CD1c-positive myeloid dendritic cell (primary cell): ENCODE measurements at regions not wholly inside any gene's neighbourhood (a gene's known extent, or its start where the extent isn't known, plus 50 kb on each side); places are given as distances from the start of the nearest gene placed in this dataset.
A peak's percentile ranks its signal among the peaks of the same experiment; 100 is the strongest.
"Not testable (repeated sequence)": the region's sequence is repeated elsewhere in the genome, so short reads cannot be mapped to it uniquely, and the experiment has no call there.

ENCODE experiments used
- DNase-seq: peaks from one replicate; pipeline ENCODE4 v3.0.0-alpha.2; 2016; ENCODE audit errors: extremely low spot score

GRCh38 chr2:57429831-57430230 lies 616.8 kb upstream of the VRK2 start:
- peak; percentile 78 for DNase-seq

GRCh38 chr2:57432528-57432927 lies 614.1 kb upstream of the VRK2 start:
- DNase-seq: no peak

DNA sequence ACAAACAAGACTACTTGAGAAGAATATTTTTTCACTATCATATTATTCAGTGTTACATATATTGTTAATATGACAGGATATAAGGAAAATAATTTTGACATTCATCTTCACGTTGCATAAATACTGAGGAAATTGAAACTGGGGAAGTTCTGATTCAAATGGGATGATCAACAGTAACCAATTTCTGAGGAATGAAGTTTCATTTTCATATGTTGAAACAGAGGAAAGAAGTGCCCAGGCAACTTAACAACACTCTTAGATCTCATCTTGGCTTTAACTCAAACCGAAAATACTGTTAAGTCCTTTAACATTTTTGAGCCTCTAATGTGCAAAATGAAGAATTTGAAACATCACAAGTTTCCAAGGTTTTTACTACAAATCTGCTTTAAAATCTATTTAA lies 612.2 kb upstream of the VRK2 start:
- DNase-seq: peak; percentile 78

GRCh38 chr2:57434972-57435371 lies 611.6 kb upstream of the VRK2 start:
- peak; percentile 28 for DNase-seq

DNA sequence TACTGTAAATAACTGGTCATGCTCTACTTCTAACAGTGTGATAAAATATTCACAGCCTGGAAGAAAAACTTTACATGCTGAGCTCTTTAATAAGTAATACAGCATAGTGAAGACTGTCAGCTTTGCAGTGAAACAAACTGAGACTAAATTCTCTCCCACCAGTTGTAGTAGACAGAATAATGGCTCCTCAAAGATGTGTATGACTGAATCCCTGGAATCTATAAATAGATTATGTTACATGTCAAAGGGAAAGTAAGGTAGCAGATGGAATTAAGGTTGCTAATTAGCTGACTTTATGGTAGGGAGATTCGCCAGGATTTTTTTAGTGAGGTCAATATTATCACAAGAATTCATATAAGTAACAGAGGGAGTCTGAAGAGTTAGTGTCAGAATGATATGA lies 609.5 kb upstream of the VRK2 start:
- DNase-seq: no peak

- DNase-seq: no peak
Measured at GRCh38 chr2:57440437-57440836, 606.2 kb upstream of the VRK2 start.

DNA sequence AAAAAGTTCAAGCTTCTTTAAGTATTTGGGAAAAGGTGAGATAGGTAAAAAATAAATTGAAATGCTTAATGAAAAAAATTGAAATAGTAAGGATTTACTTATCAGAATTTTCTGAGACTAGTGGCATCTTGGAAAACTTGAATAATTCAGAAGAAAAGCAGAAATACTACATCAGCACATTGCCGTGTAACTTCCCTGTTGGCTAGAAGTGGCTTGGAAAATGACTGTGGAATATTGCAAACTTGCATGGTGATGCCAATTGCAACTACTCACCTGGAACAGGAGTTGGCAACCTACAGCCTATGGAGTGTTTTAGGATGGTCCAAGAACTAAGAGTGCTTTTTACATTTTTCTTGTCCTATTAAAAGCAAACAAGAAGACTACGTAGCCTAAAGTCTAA lies 603.5 kb upstream of the VRK2 start:
- DNase-seq: peak; percentile 46

DNA sequence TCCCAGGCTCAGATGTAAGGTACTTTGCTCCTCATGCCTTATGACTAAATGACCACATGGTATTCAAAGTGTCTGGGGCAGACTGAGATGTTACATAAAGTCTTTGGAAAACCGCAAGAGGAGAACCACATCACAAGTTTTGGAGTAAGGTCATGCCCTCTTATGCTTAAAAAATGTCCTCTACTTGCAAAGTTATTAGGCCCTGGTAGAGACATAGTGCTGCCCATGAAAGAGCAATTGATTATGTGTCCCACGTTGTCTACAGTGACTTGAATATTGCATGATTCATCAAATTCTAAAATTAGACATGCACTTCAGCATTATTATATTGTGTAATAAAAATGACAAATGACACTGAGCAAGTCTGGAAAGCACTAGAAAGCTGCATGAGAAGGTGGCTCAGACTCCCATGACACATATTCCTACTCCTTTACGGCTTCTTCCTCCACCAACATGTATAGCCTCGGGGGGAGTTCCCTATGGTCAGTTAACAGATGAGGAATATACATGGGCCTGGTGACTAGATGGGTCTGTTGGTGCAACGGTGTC lies 602.6 kb upstream of the VRK2 start:
- DNase-seq: peak; percentile 84

DNA sequence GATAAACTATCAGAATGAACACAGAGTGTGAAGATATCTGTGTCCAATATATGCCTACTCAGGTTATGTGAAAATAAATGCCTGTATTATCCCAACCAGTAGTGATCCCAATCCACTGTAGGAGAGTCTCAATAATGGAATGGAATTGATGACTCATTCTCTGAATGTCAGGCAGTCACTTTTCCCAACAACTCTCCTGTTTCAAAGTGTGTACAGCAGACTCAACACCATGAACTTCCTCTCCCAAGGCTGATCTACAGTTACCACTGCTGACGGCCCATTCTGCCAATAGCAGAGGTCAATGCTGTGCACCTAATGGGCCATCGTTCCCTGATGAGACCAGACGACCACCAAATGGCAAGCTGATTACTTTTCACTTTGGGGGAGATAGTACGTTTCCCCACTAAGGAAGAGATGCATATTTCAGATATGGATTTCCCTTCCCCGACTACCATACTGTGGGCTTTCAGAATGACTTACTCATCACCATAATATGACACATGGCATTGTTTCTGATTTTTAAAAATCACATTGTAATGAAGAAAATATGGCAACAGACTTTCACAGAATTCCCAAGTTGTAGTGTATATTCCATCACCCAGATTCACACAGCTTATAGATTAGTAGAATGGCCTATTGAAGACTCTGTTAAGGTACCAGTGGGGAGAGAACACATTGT lies 601.7 kb upstream of the VRK2 start:
- DNase-seq: no peak

DNA sequence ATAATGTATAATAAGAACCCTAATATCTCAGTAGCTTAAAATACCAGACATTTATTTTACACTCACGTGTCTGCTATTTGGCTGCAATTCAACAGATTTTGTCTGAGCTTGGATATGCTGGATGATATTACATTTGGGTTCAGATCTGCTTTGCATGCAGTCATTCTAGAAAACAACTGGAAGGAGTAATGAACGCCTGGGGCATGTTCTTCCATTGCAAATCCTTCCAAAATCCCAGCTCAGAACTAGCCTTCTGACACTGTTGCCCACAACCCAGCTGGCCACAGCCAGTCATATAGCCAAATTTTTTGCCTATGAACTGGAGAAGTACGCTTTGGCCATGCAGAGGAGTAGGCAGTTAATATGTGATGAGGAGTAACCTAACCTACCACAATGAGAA lies 597.8 kb upstream of the VRK2 start:
- DNase-seq: no peak

- DNase-seq: no peak
Measured at GRCh38 chr2:57450170-57450569, 596.4 kb upstream of the VRK2 start.

- DNase-seq: no peak
Measured at GRCh38 chr2:57452634-57453033, 594.0 kb upstream of the VRK2 start.

DNA sequence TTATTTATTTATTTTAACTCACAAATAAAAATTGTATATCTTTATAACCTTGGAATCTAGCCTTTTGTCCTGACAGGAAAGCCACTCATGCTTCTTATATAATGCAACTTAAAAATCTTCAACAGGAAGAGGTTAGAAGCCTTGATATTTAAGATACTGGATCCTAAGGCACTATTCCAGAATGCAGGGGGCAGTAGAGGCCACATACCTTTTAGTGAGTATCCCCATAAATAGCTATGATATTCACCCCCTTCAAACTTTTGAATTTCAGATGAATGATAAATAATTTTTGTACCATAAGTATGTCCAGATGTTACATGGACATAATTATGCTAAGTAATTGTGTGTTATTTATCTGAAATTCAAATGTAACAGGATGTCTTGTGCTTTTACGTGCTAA lies 592.7 kb upstream of the VRK2 start:
- no peak for DNase-seq

DNA sequence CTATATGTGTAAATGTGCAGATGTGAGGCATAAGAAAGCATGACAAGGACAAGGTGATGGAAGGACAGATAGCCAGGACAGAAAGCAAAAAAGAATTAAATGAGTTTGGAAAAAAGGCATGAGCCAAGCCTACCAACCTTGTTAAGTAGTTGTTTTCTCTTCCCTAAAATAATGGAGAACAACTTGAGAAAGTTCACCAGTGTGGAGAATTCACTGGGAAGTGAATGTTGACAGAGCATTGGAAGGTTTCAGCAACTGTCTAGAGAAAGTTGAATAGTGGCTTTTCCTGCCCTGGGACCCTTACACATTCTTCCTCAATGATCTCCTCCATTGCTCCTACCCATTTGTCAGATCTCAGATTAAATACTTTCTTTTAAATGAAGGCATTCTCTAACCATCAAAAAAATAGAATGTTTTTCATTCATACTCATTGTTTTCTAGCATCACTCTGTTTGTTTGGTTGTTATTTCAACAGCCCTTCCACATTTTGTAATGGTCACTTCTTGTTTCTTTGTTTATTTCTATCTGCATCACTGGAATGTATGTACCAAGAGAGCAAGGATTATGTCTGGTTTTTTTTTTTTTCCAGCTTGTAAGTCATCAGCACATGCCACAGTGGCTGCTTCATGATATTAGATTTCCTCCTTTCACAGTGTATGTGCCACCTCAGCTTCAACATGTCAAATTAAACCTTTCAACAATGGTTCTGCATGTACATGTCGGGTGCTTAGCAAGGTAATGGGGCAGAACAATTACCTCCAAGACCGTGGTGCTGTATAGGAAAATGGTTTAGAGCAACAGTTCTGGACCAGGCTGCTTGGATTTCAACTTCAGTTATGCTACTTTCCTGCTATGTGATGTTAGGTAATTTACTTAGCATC lies 586.0 kb upstream of the VRK2 start:
- peak; percentile 37 for DNase-seq

- no peak for DNase-seq
Measured at GRCh38 chr2:57461624-57462023, 585.0 kb upstream of the VRK2 start.

- no peak for DNase-seq
Measured at GRCh38 chr2:57465067-57465466, 581.5 kb upstream of the VRK2 start.

DNA sequence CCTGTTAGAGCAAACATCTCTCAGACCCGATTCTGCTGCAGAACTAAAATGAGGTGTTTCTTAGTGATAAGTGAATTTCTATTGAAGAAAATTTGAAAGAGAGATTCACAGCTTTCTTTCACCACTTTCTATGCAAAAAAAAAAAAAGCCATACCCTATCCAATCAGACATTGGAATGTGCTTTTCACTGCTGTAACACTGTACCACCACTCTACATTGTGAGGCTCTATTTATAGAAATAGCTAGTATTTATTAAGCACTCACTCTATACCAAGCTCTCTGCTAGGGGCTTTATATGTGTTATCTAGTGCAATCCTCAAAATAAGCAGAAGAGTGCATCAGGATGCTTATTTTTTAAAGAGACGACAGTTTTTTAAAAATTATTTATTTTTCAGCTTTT lies 580.6 kb upstream of the VRK2 start:
- no peak for DNase-seq

DNA sequence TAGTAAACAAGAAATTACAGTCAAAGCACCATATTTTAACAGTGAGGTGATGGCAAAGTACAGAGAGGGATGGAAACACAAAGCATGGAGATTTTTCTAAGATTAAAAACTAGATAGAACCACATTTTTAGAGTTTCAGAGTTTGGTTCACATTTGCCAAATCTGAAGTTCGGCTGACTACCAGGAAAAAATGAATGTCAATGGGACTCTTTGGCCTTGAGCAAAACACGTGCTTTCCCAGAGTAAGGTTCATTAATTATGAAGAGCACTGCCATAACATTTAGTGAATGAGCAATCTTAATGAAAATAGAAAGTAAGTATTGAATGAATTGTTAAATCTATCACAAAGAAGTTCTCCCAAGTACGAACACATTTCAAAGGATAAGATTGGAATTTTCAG lies 571.2 kb upstream of the VRK2 start:
- no peak for DNase-seq

GRCh38 chr2:57479981-57480380 lies 566.6 kb upstream of the VRK2 start:
- no peak for DNase-seq

DNA sequence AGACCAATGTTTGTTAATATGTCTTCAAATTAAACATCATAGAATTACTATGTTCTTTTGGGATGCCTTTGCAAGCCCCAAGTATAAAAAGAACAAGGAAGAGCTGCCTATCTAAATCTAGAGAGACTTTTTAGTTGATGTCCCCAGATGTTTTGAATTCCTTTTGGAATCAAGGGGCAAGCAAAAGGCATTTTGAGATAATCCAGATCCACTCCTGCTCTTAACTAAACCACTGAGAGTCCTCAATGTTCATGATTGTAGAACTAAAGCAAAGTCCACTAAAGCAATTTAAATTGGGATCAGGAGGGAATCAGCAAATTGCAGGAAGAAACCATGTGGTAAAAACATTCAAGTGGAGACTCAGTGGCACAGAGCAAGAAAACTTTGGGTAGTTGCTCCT lies 558.5 kb upstream of the VRK2 start:
- DNase-seq: no peak

- DNase-seq: peak; percentile 43
Measured at GRCh38 chr2:57490741-57491140, 555.9 kb upstream of the VRK2 start.

- DNase-seq: no peak
Measured at GRCh38 chr2:57491213-57491612, 555.4 kb upstream of the VRK2 start.

DNA sequence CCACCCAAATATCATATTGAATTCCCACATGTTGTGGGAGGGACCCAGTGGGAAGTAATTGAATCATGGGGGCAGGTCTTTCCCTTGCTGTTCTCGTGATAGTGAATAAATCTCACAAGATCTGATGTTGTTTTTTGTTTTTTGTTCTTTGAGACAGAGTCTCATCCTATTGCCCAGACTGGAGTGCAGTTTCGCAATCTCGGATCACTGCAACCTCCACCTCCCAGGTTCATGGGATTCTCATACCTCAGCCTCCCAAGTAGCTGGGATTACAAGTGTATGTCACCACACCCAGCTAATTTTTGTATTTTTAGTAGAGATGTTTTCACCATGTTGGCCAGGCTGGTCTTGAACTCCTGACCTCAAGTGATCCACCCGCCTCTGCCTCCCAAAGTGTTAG lies 552.6 kb upstream of the VRK2 start:
- not testable (repeated sequence) for DNase-seq
